ENCODE measurements at regions not wholly inside any gene's neighbourhood (a gene's known extent, or its start where the extent isn't known, plus 50 kb on each side); places are given as distances from the start of the nearest gene placed in this dataset.

GRCh38 chrX:9291629-9292028 is 173.2 kb upstream of the TBL1X start:
- Histone ChIP-seq H3K4me3 (IDR thresholded peaks at IDR 0.05; ENCODE audit: insufficient read depth, low read depth, low read length) (no peak overlapping the region), H3K4me1 (ENCODE audit: low read depth, poor library complexity, severe bottlenecking) (no peaks in the 10 kb centered on the region), H2AFZ (ENCODE audit: low read depth) (no peak overlapping the region), H3K79me2 (ENCODE audit: insufficient read depth, low read depth) (no peaks in the 10 kb centered on the region), H3K27ac (no peak overlapping the region), H3K9ac (no peak overlapping the region), H3K27me3 (ENCODE audit: insufficient read depth, low read depth) (no peaks in the 10 kb centered on the region), H3K36me3 (ENCODE audit: insufficient read depth) (no peaks in the 10 kb centered on the region), H3K4me2 (no peak overlapping the region), H4K20me1 (ENCODE audit: insufficient read depth) (no peaks in the 10 kb centered on the region)
- no peak for TF ChIP-seq CTCF (conservative IDR thresholded peaks at IDR 0.05; ENCODE audit: low read depth, low read length)

GRCh38 chrX:9293051-9293496 is 171.8 kb upstream of the TBL1X start:
- no peak overlapping the region for H3K4me3 ChIP-seq (IDR thresholded peaks at IDR 0.05; ENCODE audit: insufficient read depth, low read depth, low read length)
- H3K36me3 ChIP-seq (ENCODE audit: insufficient read depth): no peaks in the 10 kb centered on the region

GRCh38 chrX:9293903-9294302 is 171.0 kb upstream of the TBL1X start:
- no peaks in the 10 kb centered on the region for H4K20me1 ChIP-seq (ENCODE audit: insufficient read depth)
- no peaks in the 10 kb centered on the region for H3K36me3 ChIP-seq (ENCODE audit: insufficient read depth)
- H3K79me2 ChIP-seq (ENCODE audit: insufficient read depth, low read depth): no peaks in the 10 kb centered on the region
- H3K4me1 ChIP-seq (ENCODE audit: low read depth, poor library complexity, severe bottlenecking): no peaks in the 10 kb centered on the region
- H2AFZ ChIP-seq (ENCODE audit: low read depth): no peak overlapping the region
- no peaks in the 10 kb centered on the region for H3K27me3 ChIP-seq (ENCODE audit: insufficient read depth, low read depth)
- H3K27ac ChIP-seq: no peak overlapping the region
- H3K9ac ChIP-seq: no peak overlapping the region
- H3K4me2 ChIP-seq: no peak overlapping the region
- TF ChIP-seq CTCF (conservative IDR thresholded peaks at IDR 0.05; ENCODE audit: low read depth, low read length): no peak
- no peak overlapping the region for H3K4me3 ChIP-seq (IDR thresholded peaks at IDR 0.05; ENCODE audit: insufficient read depth, low read depth, low read length)

More at GRCh38 chrX:9293051-9293496, 171.8 kb upstream of the TBL1X start:
- Histone ChIP-seq H2AFZ (ENCODE audit: low read depth) (no peak overlapping the region), H3K9ac (no peak overlapping the region), H3K27me3 (ENCODE audit: insufficient read depth, low read depth) (no peaks in the 10 kb centered on the region), H3K27ac (no peak overlapping the region), H3K4me2 (no peak overlapping the region), H4K20me1 (ENCODE audit: insufficient read depth) (no peaks in the 10 kb centered on the region), H3K4me1 (ENCODE audit: low read depth, poor library complexity, severe bottlenecking) (no peaks in the 10 kb centered on the region), H3K79me2 (ENCODE audit: insufficient read depth, low read depth) (no peaks in the 10 kb centered on the region)
- TF ChIP-seq CTCF (conservative IDR thresholded peaks at IDR 0.05; ENCODE audit: low read depth, low read length): no peak

GRCh38 chrX:9295551-9295950 is 169.3 kb upstream of the TBL1X start:
- Histone ChIP-seq H3K79me2 (ENCODE audit: insufficient read depth, low read depth) (no peaks in the 10 kb centered on the region), H3K4me3 (IDR thresholded peaks at IDR 0.05; ENCODE audit: insufficient read depth, low read depth, low read length) (no peak overlapping the region), H3K36me3 (ENCODE audit: insufficient read depth) (no peaks in the 10 kb centered on the region), H2AFZ (ENCODE audit: low read depth) (no peak overlapping the region), H3K4me2 (no peak overlapping the region), H3K9ac (no peak overlapping the region), H3K4me1 (ENCODE audit: low read depth, poor library complexity, severe bottlenecking) (no peaks in the 10 kb centered on the region), H3K27me3 (ENCODE audit: insufficient read depth, low read depth) (no peaks in the 10 kb centered on the region), H3K27ac (no peak overlapping the region), H4K20me1 (ENCODE audit: insufficient read depth) (no peaks in the 10 kb centered on the region)
- TF ChIP-seq CTCF (conservative IDR thresholded peaks at IDR 0.05; ENCODE audit: low read depth, low read length): no peak
